GM23248 (cell line): ENCODE measurements at regions not wholly inside any gene's neighbourhood (a gene's known extent, or its start where the extent isn't known, plus 50 kb on each side); places are given as distances from the start of the nearest gene placed in this dataset.

Experiments used
- DNase-seq: peaks from one replicate; pipeline ENCODE4 v3.0.0-alpha.2; 2015
- H2AFZ ChIP-seq: fragments of 200-600 bp; sonication (generic); 2 replicates; pipeline ENCODE4 v1.6.1; 2016; ENCODE audit warnings: antibody characterized with exemption
- H3F3A ChIP-seq: fragments of 200-600 bp; sonication (generic); 2 replicates; pipeline ENCODE4 v1.6.1; 2016; ENCODE audit warnings: mild to moderate bottlenecking, antibody characterized with exemption, mixed run types; ENCODE audit not compliant: insufficient read depth
- H3K27ac ChIP-seq: fragments of 200-600 bp; sonication (generic); 2 replicates; pipeline ENCODE4 v1.5.1; 2016; ENCODE audit warnings: mild to moderate bottlenecking
- H3K27me3 ChIP-seq: fragments of 200-600 bp; sonication (generic); replicated peaks from 2 replicates; pipeline ENCODE4 v1.6.1; 2016; ENCODE audit warnings: mild to moderate bottlenecking; ENCODE audit not compliant: insufficient read depth
- H3K36me3 ChIP-seq: fragments of 200-600 bp; sonication (generic); 2 replicates; pipeline ENCODE4 v1.6.1; 2016; ENCODE audit warnings: low read depth, mild to moderate bottlenecking
- H3K4me1 ChIP-seq: fragments of 200-600 bp; sonication (generic); 2 replicates; pipeline ENCODE4 v1.6.1; 2016; ENCODE audit warnings: mild to moderate bottlenecking; ENCODE audit not compliant: insufficient read depth
- H3K4me2 ChIP-seq: fragments of 200-600 bp; sonication (generic); one replicate; pipeline ENCODE4 v1.6.1; 2016; ENCODE audit warnings: mild to moderate bottlenecking; ENCODE audit not compliant: unreplicated experiment
- H3K4me3 ChIP-seq: fragments of 200-600 bp; sonication (generic); 2 replicates; pipeline ENCODE4 v1.5.1; 2016; ENCODE audit warnings: mild to moderate bottlenecking
- H3K79me2 ChIP-seq: fragments of 200-600 bp; sonication (generic); 2 replicates; pipeline ENCODE4 v1.6.1; 2016; ENCODE audit warnings: mild to moderate bottlenecking; ENCODE audit not compliant: insufficient read depth
- H3K9ac ChIP-seq: fragments of 200-600 bp; sonication (generic); 2 replicates; pipeline ENCODE4 v1.6.1; 2016; ENCODE audit warnings: mild to moderate bottlenecking
- H3K9me2 ChIP-seq: fragments of 200-600 bp; sonication (generic); 2 replicates; pipeline ENCODE4 v1.6.1; 2016; ENCODE audit warnings: mixed run types, mild to moderate bottlenecking, moderate library complexity; ENCODE audit not compliant: insufficient read depth
- H3K9me3 ChIP-seq: fragments of 200-600 bp; sonication (generic); one replicate; pipeline ENCODE4 v1.6.1; 2017; ENCODE audit warnings: low read depth
- H4K20me1 ChIP-seq: fragments of 200-600 bp; sonication (generic); 2 replicates; pipeline ENCODE4 v1.6.0; 2016; ENCODE audit not compliant: insufficient read depth
- EZH2 ChIP-seq: fragments of 200-600 bp; sonication (generic); IDR thresholded peaks from 2 replicates; pipeline ENCODE4 v1.6.1; 2018; ENCODE audit warnings: antibody characterized with exemption, mild to moderate bottlenecking; ENCODE audit not compliant: insufficient read depth, poor library complexity, severe bottlenecking
- EZH2phosphoT487 ChIP-seq: fragments of 200-600 bp; sonication (generic); IDR thresholded peaks from 2 replicates; pipeline ENCODE4 v1.6.1; 2018; ENCODE audit warnings: antibody characterized with exemption, moderate library complexity, mild to moderate bottlenecking, low read depth; ENCODE audit not compliant: insufficient read depth
- WGBS, 2 experiments: methylation state at CpG; one replicate each; pipeline ENCODE4 v1.1.6; 2015 to 2017; ENCODE audit warnings: low lambda C conversion rate in 2 of 2, low coverage in 1 of 2; ENCODE audit errors: missing lambda C conversion rate in 2 of 2; 5-methylcytosine and 5-hydroxymethylcytosine counted together
- in situ Hi-C: fragments of 300-500 bp; cut with MboI; formaldehyde crosslinking; loops from 2 replicates; pipeline ENCODE4 v1.15.0; 2020

GRCh38 chr4:104743215-104743653 lies 248.5 kb upstream of the CXXC4 start:
- WGBS, 2 experiments, result 14% methylated on average over 6 of the region's 6 CpGs
- no peak for DNase-seq
- no peak overlapping the region for H3K4me2 ChIP-seq
- H3K27ac ChIP-seq, result no peak overlapping the region
- no peak overlapping the region for H3K9ac ChIP-seq
- no peaks in the 10 kb centered on the region for H3K9me2 ChIP-seq
- H3F3A ChIP-seq, result no peaks in the 10 kb centered on the region
- TF ChIP-seq EZH2 (no peak), EZH2phosphoT487 (no peak)
- H3K79me2 ChIP-seq, result no peaks in the 10 kb centered on the region
- no peak overlapping the region for H2AFZ ChIP-seq
- H4K20me1 ChIP-seq, result no peaks in the 10 kb centered on the region
- H3K27me3 ChIP-seq, result no peaks in the 10 kb centered on the region
- H3K4me3 ChIP-seq, result no peak overlapping the region
- H3K9me3 ChIP-seq, result no peaks in the 10 kb centered on the region
- H3K4me1 ChIP-seq, result no peaks in the 10 kb centered on the region
- in situ Hi-C loops, result no loop called here
- H3K36me3 ChIP-seq, result no peaks in the 10 kb centered on the region

- H3K36me3 ChIP-seq, result no peaks in the 10 kb centered on the region
- H3K9ac ChIP-seq, result no peak overlapping the region
- H2AFZ ChIP-seq, result no peak overlapping the region
- H3K9me3 ChIP-seq, result no peaks in the 10 kb centered on the region
- in situ Hi-C loops, result no loop called here
- H4K20me1 ChIP-seq, result no peaks in the 10 kb centered on the region
- no peaks in the 10 kb centered on the region for H3K79me2 ChIP-seq
- H3K9me2 ChIP-seq, result no peaks in the 10 kb centered on the region
- DNase-seq, result no peak
- H3K4me3 ChIP-seq, result no peak overlapping the region
- WGBS, 2 experiments, result 12 to 14% methylated on average over 1 of the region's 1 CpG
- no peaks in the 10 kb centered on the region for H3K4me1 ChIP-seq
- H3F3A ChIP-seq, result no peaks in the 10 kb centered on the region
- no peaks in the 10 kb centered on the region for H3K27me3 ChIP-seq
- no peak overlapping the region for H3K27ac ChIP-seq
- H3K4me2 ChIP-seq, result no peak overlapping the region
- TF ChIP-seq EZH2 (no peak), EZH2phosphoT487 (no peak)
Observed at GRCh38 chr4:104747635-104748034, 252.9 kb upstream of the CXXC4 start.

GRCh38 chr4:104749062-104749461 lies 254.4 kb upstream of the CXXC4 start:
- H3K9me2 ChIP-seq, result no peaks in the 10 kb centered on the region
- DNase-seq, result no peak
- H3K27me3 ChIP-seq, result no peaks in the 10 kb centered on the region
- no peaks in the 10 kb centered on the region for H3F3A ChIP-seq
- no peaks in the 10 kb centered on the region for H4K20me1 ChIP-seq
- H3K27ac ChIP-seq, result no peak overlapping the region
- H3K9me3 ChIP-seq, result no peaks in the 10 kb centered on the region
- no peaks in the 10 kb centered on the region for H3K4me1 ChIP-seq
- in situ Hi-C loops, result no loop called here
- H2AFZ ChIP-seq, result no peak overlapping the region
- no peak overlapping the region for H3K4me3 ChIP-seq
- TF ChIP-seq EZH2phosphoT487, result no peak
- no peak for TF ChIP-seq EZH2
- no peaks in the 10 kb centered on the region for H3K36me3 ChIP-seq
- H3K9ac ChIP-seq, result no peak overlapping the region
- WGBS, 2 experiments, result 47 to 59% methylated on average over 3 of the region's 3 CpGs
- H3K4me2 ChIP-seq, result no peak overlapping the region
- H3K79me2 ChIP-seq, result no peaks in the 10 kb centered on the region

- no peak overlapping the region for H3K27ac ChIP-seq
- in situ Hi-C loops, result no loop called here
- H3F3A ChIP-seq, result no peaks in the 10 kb centered on the region
- H3K4me3 ChIP-seq, result no peak overlapping the region
- H3K9ac ChIP-seq, result no peak overlapping the region
- no peak overlapping the region for H3K4me2 ChIP-seq
- no peak for TF ChIP-seq EZH2
- TF ChIP-seq EZH2phosphoT487, result no peak
- H3K4me1 ChIP-seq, result no peaks in the 10 kb centered on the region
- no peaks in the 10 kb centered on the region for H3K79me2 ChIP-seq
- H3K27me3 ChIP-seq, result no peaks in the 10 kb centered on the region
- no peaks in the 10 kb centered on the region for H3K9me2 ChIP-seq
- H3K9me3 ChIP-seq, result no peaks in the 10 kb centered on the region
- H4K20me1 ChIP-seq, result no peaks in the 10 kb centered on the region
- no peaks in the 10 kb centered on the region for H3K36me3 ChIP-seq
- H2AFZ ChIP-seq, result no peak overlapping the region
- no peak for DNase-seq
- WGBS, 2 experiments, result 2 to 11% methylated on average over 2 of the region's 2 CpGs
Observed at GRCh38 chr4:104750008-104750407, 255.3 kb upstream of the CXXC4 start.

GRCh38 chr4:104751468-104751867 lies 256.8 kb upstream of the CXXC4 start:
- Histone ChIP-seq H2AFZ (no peak overlapping the region), H3K9me2 (no peaks in the 10 kb centered on the region), H4K20me1 (no peaks in the 10 kb centered on the region), H3K4me1 (no peaks in the 10 kb centered on the region), H3K79me2 (no peaks in the 10 kb centered on the region), H3K9ac (no peak overlapping the region), H3K9me3 (no peaks in the 10 kb centered on the region), H3K27ac (no peak overlapping the region), H3K27me3 (no peaks in the 10 kb centered on the region), H3K4me2 (no peak overlapping the region), H3K36me3 (no peaks in the 10 kb centered on the region), H3K4me3 (no peak overlapping the region), H3F3A (no peaks in the 10 kb centered on the region)
- no peak for DNase-seq
- in situ Hi-C loops, result no loop called here
- 12 to 13% methylated on average over 2 of the region's 2 CpGs for WGBS, 2 experiments
- no peak for TF ChIP-seq EZH2phosphoT487
- no peak for TF ChIP-seq EZH2
